ENCODE measurements at regions not wholly inside any gene's neighbourhood (a gene's known extent, or its start where the extent isn't known, plus 50 kb on each side); places are given as distances from the start of the nearest gene placed in this dataset.
"Not testable (repeated sequence)": the region's sequence is repeated elsewhere in the genome, so short reads cannot be mapped to it uniquely, and the experiment has no call there.

DNA sequence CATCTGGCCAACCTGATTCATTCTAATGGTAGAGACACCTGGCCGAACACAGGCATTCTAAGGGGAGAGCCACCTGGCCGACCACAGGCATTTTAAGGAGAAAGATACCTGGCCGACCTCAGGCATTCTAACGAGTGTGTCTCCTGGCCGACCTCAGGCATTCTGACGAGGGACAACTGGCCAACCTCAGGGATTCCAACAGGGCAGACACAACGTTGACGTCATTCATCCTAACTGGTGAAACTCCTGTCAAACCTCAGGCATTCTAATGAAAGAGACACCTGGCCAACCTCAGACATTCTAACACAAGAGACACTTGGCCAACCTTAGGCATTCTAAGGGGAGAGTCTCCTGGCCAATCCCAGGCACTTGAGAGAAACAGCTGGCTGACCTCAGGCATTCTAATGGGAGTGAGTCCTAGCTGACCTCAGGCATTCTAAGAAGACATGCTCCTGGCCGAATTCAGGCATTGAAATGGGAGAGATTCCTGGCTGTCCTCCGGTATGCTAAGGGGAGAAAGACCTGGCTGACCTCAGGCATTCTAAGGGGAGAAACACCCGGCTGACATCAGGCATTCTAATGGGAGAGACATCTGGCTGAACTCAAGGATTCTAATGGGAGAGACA, 1352.5 kb downstream of the UQCRFS1 start:
- peak in 1 of 2 donors; percentile 91 for DNase-seq (ENCODE audit: low spot score in 2 of 2)
- peak overlapping the region; percentile 80 to 89 for H3K27ac ChIP-seq
- H3K27me3 ChIP-seq: no peaks in the 10 kb centered on the region
- H3K4me3 ChIP-seq: no peak overlapping the region
- peaks cover 10 to 37% of the 10 kb centered on the region in 2 donors for H3K9me3 ChIP-seq
- H3K36me3 ChIP-seq: no peaks in the 10 kb centered on the region
- intact Hi-C loops (cut with DNase I; ENCODE audit: low total_unique reads): no loop called here
- no peaks in the 10 kb centered on the region for H3K4me1 ChIP-seq
- TF ChIP-seq POLR2AphosphoS5 (IDR thresholded peaks at IDR 0.05): no peak
- no peak for TF ChIP-seq POLR2A (IDR thresholded peaks at IDR 0.05)
- TF ChIP-seq, protein P1, sequence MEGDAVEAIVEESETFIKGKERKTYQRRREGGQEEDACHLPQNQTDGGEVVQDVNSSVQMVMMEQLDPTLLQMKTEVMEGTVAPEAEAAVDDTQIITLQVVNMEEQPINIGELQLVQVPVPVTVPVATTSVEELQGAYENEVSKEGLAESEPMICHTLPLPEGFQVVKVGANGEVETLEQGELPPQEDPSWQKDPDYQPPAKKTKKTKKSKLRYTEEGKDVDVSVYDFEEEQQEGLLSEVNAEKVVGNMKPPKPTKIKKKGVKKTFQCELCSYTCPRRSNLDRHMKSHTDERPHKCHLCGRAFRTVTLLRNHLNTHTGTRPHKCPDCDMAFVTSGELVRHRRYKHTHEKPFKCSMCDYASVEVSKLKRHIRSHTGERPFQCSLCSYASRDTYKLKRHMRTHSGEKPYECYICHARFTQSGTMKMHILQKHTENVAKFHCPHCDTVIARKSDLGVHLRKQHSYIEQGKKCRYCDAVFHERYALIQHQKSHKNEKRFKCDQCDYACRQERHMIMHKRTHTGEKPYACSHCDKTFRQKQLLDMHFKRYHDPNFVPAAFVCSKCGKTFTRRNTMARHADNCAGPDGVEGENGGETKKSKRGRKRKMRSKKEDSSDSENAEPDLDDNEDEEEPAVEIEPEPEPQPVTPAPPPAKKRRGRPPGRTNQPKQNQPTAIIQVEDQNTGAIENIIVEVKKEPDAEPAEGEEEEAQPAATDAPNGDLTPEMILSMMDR (IDR thresholded peaks at IDR 0.05): no peak

DNA sequence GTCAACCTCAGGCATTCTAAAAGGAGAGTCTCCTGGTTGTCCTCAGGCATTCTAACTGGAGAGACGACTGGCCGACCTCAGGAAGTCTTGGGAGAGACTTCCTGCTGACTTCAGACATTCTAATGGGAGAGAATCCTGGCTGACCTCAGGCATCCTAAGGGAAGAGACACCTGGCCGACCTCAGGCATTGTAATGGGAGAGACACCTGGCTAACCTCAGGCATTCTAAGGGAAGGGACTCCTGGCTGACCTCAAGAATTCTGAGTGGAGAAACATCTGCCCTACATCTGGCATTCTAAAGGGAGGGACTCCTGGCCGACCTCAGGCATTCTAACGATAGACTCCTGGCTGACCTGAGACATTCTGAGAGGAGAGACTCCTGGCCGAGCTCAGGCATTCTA, 1353.3 kb downstream of the UQCRFS1 start:
- Histone ChIP-seq H3K4me3 (no peak overlapping the region), H3K27ac (peak overlapping the region; percentile 80 to 89), H3K4me1 (no peaks in the 10 kb centered on the region), H3K36me3 (no peaks in the 10 kb centered on the region), H3K9me3 (peaks cover 10 to 37% of the 10 kb centered on the region in 2 donors), H3K27me3 (no peaks in the 10 kb centered on the region)
- intact Hi-C loops (cut with DNase I; ENCODE audit: low total_unique reads): loop anchor here (10.0 kb wide), 1 partner anchor 85 kb away; no protein-coding TSS in a partner anchor
- peak in 1 of 2 donors; percentile 48 for DNase-seq (ENCODE audit: low spot score in 2 of 2)
- TF ChIP-seq POLR2AphosphoS5 (IDR thresholded peaks at IDR 0.05) (no peak), POLR2A (IDR thresholded peaks at IDR 0.05) (no peak)
- TF ChIP-seq, protein P1 (IDR thresholded peaks at IDR 0.05): no peak

DNA sequence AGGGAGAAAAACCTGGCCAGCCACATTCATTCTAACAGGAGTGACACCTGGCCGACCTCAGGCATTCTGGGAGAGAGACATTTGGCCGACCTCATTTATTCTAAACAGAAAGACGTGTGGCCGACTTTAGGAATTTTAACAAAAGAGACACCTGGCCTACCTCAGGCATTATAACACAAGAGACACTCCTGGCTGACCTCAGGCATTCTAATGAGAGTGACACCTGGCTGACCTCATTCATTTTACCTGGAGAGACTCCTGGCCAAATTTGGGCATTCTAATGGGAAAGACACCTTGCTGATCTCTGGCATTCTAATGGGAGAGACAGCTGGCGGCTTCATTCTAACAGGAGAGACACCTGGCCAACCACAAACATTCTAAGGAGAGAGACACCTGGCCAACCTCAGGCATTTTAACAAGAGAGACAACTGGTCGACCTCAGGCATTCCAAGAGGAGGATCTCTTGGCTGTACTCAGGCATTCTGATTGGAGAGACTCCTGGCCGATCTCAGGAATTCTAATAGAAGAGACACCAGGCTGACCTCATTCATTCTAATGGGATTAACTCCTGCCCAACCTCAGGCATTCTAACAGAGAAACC, 1353.9 kb downstream of the UQCRFS1 start:
- no peak overlapping the region for H3K4me3 ChIP-seq
- H3K4me1 ChIP-seq: no peaks in the 10 kb centered on the region
- H3K9me3 ChIP-seq: peaks cover 10 to 37% of the 10 kb centered on the region in 2 donors
- no peaks in the 10 kb centered on the region for H3K36me3 ChIP-seq
- intact Hi-C loops (cut with DNase I; ENCODE audit: low total_unique reads): loop anchor here (10.0 kb wide), 1 partner anchor 84 kb away; no protein-coding TSS in a partner anchor
- H3K27ac ChIP-seq: peak overlapping the region; percentile 80 to 89
- H3K27me3 ChIP-seq: no peaks in the 10 kb centered on the region
- peak in 1 of 2 donors; percentile 92 for DNase-seq (ENCODE audit: low spot score in 2 of 2)
- TF ChIP-seq POLR2A (IDR thresholded peaks at IDR 0.05) (no peak), POLR2AphosphoS5 (IDR thresholded peaks at IDR 0.05) (peak in 1 of 3 donors; percentile 27)

DNA sequence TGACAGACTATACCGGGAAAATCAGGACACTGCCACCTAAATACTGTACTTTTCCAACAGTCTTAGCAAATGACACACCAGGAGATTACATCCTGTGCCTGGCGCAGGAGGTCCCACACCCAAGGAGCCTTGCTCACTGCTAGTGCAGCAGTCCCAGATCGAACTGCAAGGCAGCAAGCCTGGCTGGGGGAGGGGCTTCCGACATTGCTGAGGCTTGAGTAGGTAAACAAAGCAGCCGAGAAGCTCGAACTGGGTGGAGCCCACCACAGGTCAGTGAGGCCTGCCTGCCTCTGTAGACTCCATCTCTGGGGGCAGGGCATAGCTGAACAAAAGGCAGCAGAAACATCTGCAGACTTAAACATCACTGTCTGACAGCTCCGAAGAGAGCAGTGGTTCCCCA, 1360.0 kb downstream of the UQCRFS1 start:
- not testable (repeated sequence) for H3K36me3 ChIP-seq; H3K27me3 ChIP-seq; H3K27ac ChIP-seq; H3K4me3 ChIP-seq; DNase-seq (ENCODE audit: low spot score in 2 of 2); H3K4me1 ChIP-seq
- intact Hi-C loops (cut with DNase I; ENCODE audit: low total_unique reads): loop anchor here (10.0 kb wide), 1 partner anchor 78 kb away; no protein-coding TSS in a partner anchor
- peaks cover 15 to 20% of the 10 kb centered on the region in 2 donors for H3K9me3 ChIP-seq

DNA sequence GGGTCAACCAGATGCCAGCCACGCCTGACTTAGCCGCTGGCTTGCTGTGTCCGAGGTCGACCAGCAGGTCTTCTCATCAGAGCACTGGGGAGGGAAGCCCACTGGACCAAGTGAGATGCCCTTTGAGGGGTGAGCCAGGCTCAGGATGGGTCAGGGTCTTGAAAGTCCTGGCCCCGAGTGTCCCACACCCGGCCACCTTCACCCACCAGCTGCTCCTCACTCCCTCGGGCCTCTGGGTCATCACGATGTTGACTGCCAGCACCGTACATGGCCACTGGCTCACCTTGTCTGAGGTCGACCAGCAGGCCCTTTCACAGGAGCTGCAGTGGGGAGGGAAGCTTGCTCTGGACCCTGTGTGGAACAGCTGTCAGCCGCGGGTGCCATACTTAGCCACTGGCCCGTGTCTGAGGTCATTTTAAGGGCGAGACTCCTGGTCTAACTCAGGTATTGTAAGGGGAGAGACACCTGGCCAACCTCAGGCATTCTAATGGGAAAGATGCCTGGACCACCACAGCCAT, 1361.3 kb downstream of the UQCRFS1 start:
- Histone ChIP-seq H3K27ac (no peak overlapping the region), H3K4me1 (no peaks in the 10 kb centered on the region), H3K4me3 (no peak overlapping the region), H3K9me3 (peaks cover 15 to 20% of the 10 kb centered on the region in 2 donors), H3K27me3 (no peaks in the 10 kb centered on the region), H3K36me3 (no peaks in the 10 kb centered on the region)
- no peak for DNase-seq (ENCODE audit: low spot score in 2 of 2)
- intact Hi-C loops (cut with DNase I; ENCODE audit: low total_unique reads): loop anchor here (10.0 kb wide), 1 partner anchor 77 kb away; no protein-coding TSS in a partner anchor
- TF ChIP-seq POLR2A (IDR thresholded peaks at IDR 0.05): no peak
- TF ChIP-seq, protein P1 (IDR thresholded peaks at IDR 0.05): no peak
- TF ChIP-seq POLR2AphosphoS5 (IDR thresholded peaks at IDR 0.05): no peak

DNA sequence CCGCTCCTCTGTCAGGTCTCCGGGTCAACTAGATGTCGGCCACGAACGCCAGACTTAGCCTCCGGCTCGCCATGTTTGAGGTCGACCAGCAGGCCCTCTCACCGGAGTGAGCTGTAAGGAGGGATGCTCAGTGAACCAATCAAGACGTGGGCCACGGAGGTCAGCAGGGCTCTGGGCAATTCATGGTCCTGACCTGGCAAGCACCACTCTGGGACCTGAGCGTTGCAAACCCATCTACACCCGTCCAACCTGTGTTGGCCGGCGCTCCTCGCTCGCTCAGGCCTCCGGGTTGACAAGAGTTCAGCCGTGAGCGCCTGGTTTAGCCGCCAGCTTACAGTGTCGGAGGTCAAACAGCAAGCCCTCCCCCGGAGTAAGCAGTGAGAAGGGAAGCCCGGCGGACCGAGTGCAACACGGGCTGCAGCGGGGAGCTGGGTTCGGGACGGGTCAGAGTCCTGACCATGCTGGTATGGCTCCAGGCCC, 1361.9 kb downstream of the UQCRFS1 start:
- peaks cover 15 to 24% of the 10 kb centered on the region in 2 donors for H3K9me3 ChIP-seq

More for the DNA sequence above, 1361.9 kb downstream of the UQCRFS1 start:
- H3K4me3 ChIP-seq: no peak overlapping the region
- no peaks in the 10 kb centered on the region for H3K27me3 ChIP-seq
- no peaks in the 10 kb centered on the region for H3K36me3 ChIP-seq
- no peak for DNase-seq (ENCODE audit: low spot score in 2 of 2)
- intact Hi-C loops (cut with DNase I; ENCODE audit: low total_unique reads): loop anchor here (10.0 kb wide), 1 partner anchor 76 kb away; no protein-coding TSS in a partner anchor
- H3K27ac ChIP-seq: no peak overlapping the region
- no peaks in the 10 kb centered on the region for H3K4me1 ChIP-seq
- TF ChIP-seq POLR2AphosphoS5 (IDR thresholded peaks at IDR 0.05): no peak
- TF ChIP-seq POLR2A (IDR thresholded peaks at IDR 0.05): no peak
- TF ChIP-seq, protein P1 (IDR thresholded peaks at IDR 0.05): no peak
